HEK293 (cell line): ENCODE measurements at regions not wholly inside any gene's neighbourhood (a gene's known extent, or its start where the extent isn't known, plus 50 kb on each side); places are given as distances from the start of the nearest gene placed in this dataset.
A peak's percentile ranks its signal among the peaks of the same experiment; 100 is the strongest.

Experiments used
- CTCF ChIA-PET: fragments of 350-600 bp; formaldehyde crosslinking; extraction: SDS; loops from one replicate; lab custom pipeline; 2021; ENCODE audit warnings: antibody characterized with exemption; lab: Yijun Ruan, JAX
- POLR2A ChIA-PET: fragments of 300-600 bp; formaldehyde crosslinking; extraction: SDS; loops from one replicate; lab custom pipeline; 2020; ENCODE audit warnings: antibody characterized with exemption, inconsistent platforms; lab: Yijun Ruan, JAX
- H3K27ac ChIP-seq: fragments of 200-500 bp; sonication (Bioruptor generic); 2 replicates; pipeline ENCODE4 v1.5.1; 2014; ENCODE audit warnings: low read depth, low read length, control low read depth, inconsistent platforms; ENCODE audit errors: extremely low read depth
- H3K36me3 ChIP-seq, 2 experiments: fragments of 200-500 bp in 1 of 2; sonication (Bioruptor generic) in 1 of 2; 1 replicate in 1 of 2; 2 replicates in 1 of 2; pipeline ENCODE4 v1.5.1; 2014 to 2017; ENCODE audit warnings: inconsistent platforms in 2 of 2, low read length in 2 of 2; ENCODE audit not compliant: control insufficient read depth in 2 of 2, insufficient read depth in 1 of 2
- H3K4me1 ChIP-seq: fragments of 200-500 bp; sonication (Bioruptor generic); 2 replicates; pipeline ENCODE4 v1.5.1; 2014; ENCODE audit warnings: mild to moderate bottlenecking, low read length, inconsistent platforms; ENCODE audit not compliant: control insufficient read depth, insufficient read depth
- H3K4me3 ChIP-seq: 2 replicates; pipeline ENCODE4 v1.5.1; 2011; ENCODE audit warnings: low read depth, mild to moderate bottlenecking, control low read depth, low read length, moderate library complexity
- H3K9me3 ChIP-seq: fragments of 200-500 bp; sonication (Bioruptor generic); 2 replicates; pipeline ENCODE4 v1.5.1; 2014; ENCODE audit warnings: low read depth, low read length, inconsistent platforms; ENCODE audit not compliant: control insufficient read depth, insufficient read depth
- ZNF221 ChIP-seq: fragments of 450-650 bp; formaldehyde crosslinking; IDR thresholded peaks from 2 replicates; pipeline ENCODE4 v1.5.1; 2017; ENCODE audit warnings: missing biosample characterization, missing genetic modification characterization, borderline replicate concordance
- ZNF24 ChIP-seq: fragments of 450-650 bp; formaldehyde crosslinking; IDR thresholded peaks from 2 replicates; pipeline ENCODE4 v1.5.1; 2016; ENCODE audit warnings: missing biosample characterization, missing genetic modification characterization
- ZNF311 ChIP-seq: fragments of 450-650 bp; formaldehyde crosslinking; IDR thresholded peaks from 2 replicates; pipeline ENCODE4 v1.5.1; 2017; ENCODE audit warnings: missing biosample characterization, missing genetic modification characterization, borderline replicate concordance
- ZNF473 ChIP-seq: fragments of 450-650 bp; formaldehyde crosslinking; IDR thresholded peaks from 2 replicates; pipeline ENCODE4 v1.5.1; 2017; ENCODE audit warnings: missing biosample characterization, missing genetic modification characterization
- ZNF549 ChIP-seq: fragments of 450-650 bp; IDR thresholded peaks from 2 replicates; pipeline ENCODE4 v1.5.1; 2018; ENCODE audit warnings: missing biosample characterization, missing genetic modification characterization, mild to moderate bottlenecking, inconsistent platforms, moderate library complexity
- ZNF76 ChIP-seq: fragments of 450-650 bp; formaldehyde crosslinking; IDR thresholded peaks from 2 replicates; pipeline ENCODE4; 2016; ENCODE audit warnings: low read depth, missing biosample characterization, missing genetic modification characterization, borderline replicate concordance
- ZNF768 ChIP-seq: fragments of 450-650 bp; formaldehyde crosslinking; IDR thresholded peaks from 2 replicates; pipeline ENCODE4 v1.5.1; 2018; ENCODE audit warnings: missing biosample characterization, mild to moderate bottlenecking, missing genetic modification characterization
- ZNF776 ChIP-seq: fragments of 450-650 bp; formaldehyde crosslinking; IDR thresholded peaks from 2 replicates; pipeline ENCODE4 v1.5.0; 2017; ENCODE audit warnings: missing biosample characterization, missing genetic modification characterization, borderline replicate concordance
- ZNF791 ChIP-seq: fragments of 450-650 bp; formaldehyde crosslinking; IDR thresholded peaks from 2 replicates; pipeline ENCODE4 v1.5.1; 2016; ENCODE audit warnings: missing biosample characterization, missing genetic modification characterization
- ZSCAN16 ChIP-seq: fragments of 450-650 bp; formaldehyde crosslinking; IDR thresholded peaks from 2 replicates; pipeline ENCODE4 v1.5.1; 2016; ENCODE audit warnings: missing biosample characterization, missing genetic modification characterization
- TF ChIP-seq, protein P1 (sequence below): fragments of 450-650 bp; formaldehyde crosslinking; IDR thresholded peaks from 2 replicates; pipeline ENCODE4 v1.5.1; 2016; ENCODE audit warnings: missing biosample characterization, missing genetic modification characterization
- TF ChIP-seq, protein P2 (sequence below): fragments of 450-650 bp; formaldehyde crosslinking; IDR thresholded peaks from 2 replicates; pipeline ENCODE4 v1.5.1; 2016; ENCODE audit warnings: missing biosample characterization, missing genetic modification characterization
- TF ChIP-seq, protein P3 (sequence below): sonication (generic); formaldehyde crosslinking; IDR thresholded peaks from 2 replicates; pipeline ENCODE4 v1.8.1; 2022; ENCODE audit warnings: mild to moderate bottlenecking, moderate library complexity, missing genetic modification reagents
- TF ChIP-seq, protein P4 (sequence below): fragments of 450-650 bp; formaldehyde crosslinking; conservative IDR thresholded peaks from 2 replicates; pipeline ENCODE4 v1.5.1; 2016; ENCODE audit warnings: low read depth, missing biosample characterization, missing genetic modification characterization
- TF ChIP-seq, protein P5 (sequence below): fragments of 450-650 bp; formaldehyde crosslinking; IDR thresholded peaks from 2 replicates; pipeline ENCODE4 v1.5.1; 2016; ENCODE audit warnings: missing biosample characterization, missing genetic modification characterization

DNA sequence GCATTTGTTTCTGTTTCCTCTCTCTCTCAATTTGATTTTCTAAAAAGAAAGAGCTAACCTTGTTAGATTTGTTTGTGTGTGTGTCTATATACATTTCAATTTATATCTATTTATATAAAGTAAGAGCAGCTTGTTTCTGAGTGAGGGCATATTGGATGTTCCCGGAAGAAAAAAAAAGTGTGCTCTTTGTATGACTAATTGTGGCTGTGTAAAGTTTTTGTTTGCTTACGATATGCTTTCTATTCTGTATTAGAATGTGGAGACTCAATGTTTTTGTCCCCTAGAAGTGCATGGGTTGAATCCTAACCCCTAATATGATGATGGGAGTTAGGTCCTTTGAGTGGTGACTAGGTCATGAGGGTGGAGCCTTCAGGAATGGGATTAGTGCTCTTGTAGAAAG, 66.6 kb upstream of the C1QTNF9B start:
- CTCF ChIA-PET: interaction anchor here (0.7 kb wide), 1 partner anchor 348 kb away, joined by 4 read pairs; no protein-coding TSS in a partner anchor

DNA sequence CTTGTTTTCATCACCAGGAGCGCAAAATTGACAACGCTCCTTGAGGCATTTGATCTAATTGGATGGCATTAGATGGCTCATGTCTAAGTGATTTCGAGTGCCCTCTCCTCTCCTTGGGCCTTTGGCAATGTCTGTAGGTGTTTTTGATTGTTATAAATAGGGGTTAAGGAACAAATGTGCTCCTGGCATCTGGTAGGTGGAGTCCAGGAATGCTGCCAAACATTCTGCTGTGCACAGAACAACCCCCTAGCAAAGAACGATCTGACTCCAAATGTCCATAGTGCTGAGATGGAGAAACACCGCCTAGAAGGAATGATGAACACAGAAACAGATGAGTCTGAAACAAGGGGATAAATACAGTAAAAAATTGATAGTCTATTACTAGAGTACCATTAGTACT, 68.0 kb upstream of the C1QTNF9B start:
- H3K27ac ChIP-seq: no peak overlapping the region
- ChIA-PET CTCF (no interaction called here), POLR2A (no interaction called here)
- H3K9me3 ChIP-seq: no peaks in the 10 kb centered on the region
- TF ChIP-seq, protein P1, sequence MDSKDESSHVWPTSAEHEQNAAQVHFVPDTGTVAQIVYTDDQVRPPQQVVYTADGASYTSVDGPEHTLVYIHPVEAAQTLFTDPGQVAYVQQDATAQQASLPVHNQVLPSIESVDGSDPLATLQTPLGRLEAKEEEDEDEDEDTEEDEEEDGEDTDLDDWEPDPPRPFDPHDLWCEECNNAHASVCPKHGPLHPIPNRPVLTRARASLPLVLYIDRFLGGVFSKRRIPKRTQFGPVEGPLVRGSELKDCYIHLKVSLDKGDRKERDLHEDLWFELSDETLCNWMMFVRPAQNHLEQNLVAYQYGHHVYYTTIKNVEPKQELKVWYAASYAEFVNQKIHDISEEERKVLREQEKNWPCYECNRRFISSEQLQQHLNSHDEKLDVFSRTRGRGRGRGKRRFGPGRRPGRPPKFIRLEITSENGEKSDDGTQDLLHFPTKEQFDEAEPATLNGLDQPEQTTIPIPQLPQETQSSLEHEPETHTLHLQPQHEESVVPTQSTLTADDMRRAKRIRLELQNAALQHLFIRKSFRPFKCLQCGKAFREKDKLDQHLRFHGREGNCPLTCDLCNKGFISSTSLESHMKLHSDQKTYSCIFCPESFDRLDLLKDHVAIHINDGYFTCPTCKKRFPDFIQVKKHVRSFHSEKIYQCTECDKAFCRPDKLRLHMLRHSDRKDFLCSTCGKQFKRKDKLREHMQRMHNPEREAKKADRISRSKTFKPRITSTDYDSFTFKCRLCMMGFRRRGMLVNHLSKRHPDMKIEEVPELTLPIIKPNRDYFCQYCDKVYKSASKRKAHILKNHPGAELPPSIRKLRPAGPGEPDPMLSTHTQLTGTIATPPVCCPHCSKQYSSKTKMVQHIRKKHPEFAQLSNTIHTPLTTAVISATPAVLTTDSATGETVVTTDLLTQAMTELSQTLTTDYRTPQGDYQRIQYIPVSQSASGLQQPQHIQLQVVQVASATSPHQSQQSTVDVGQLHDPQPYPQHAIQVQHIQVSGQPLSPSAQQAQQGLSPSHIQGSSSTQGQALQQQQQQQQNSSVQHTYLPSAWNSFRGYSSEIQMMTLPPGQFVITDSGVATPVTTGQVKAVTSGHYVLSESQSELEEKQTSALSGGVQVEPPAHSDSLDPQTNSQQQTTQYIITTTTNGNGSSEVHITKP: 0 out of 2 replicates have a peak, but pooled peaks have one; percentile 23
- TF ChIP-seq, protein P2, sequence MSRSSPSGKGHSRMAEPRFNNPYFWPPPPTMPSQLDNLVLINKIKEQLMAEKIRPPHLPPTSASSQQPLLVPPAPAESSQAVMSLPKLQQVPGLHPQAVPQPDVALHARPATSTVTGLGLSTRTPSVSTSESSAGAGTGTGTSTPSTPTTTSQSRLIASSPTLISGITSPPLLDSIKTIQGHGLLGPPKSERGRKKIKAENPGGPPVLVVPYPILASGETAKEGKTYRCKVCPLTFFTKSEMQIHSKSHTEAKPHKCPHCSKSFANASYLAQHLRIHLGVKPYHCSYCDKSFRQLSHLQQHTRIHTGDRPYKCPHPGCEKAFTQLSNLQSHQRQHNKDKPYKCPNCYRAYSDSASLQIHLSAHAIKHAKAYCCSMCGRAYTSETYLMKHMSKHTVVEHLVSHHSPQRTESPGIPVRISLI: no peak
- H3K4me1 ChIP-seq: peaks cover 7% of the 10 kb centered on the region; the same call in 1 of the 2 replicates
- no peaks in the 10 kb centered on the region for H3K36me3 ChIP-seq
- no peak overlapping the region for H3K4me3 ChIP-seq

More for the DNA sequence above, 66.6 kb upstream of the C1QTNF9B start:
- Histone ChIP-seq H3K4me3 (no peak overlapping the region), H3K9me3 (no peaks in the 10 kb centered on the region), H3K4me1 (peaks cover 7% of the 10 kb centered on the region; the same call in 1 of the 2 replicates), H3K27ac (no peak overlapping the region), H3K36me3 (no peaks in the 10 kb centered on the region)
- POLR2A ChIA-PET: no interaction called here
- TF ChIP-seq ZNF221 (tag by site-specific recombination) (no peak), ZNF791 (tag by site-specific recombination) (no peak), ZNF473 (tag by site-specific recombination) (no peak), ZNF768 (tag by site-specific recombination) (no peak), ZNF311 (tag by site-specific recombination) (no peak), ZNF549 (tag by site-specific recombination) (no peak), ZNF24 (tag by site-specific recombination) (no peak)
- TF ChIP-seq, protein P3, sequence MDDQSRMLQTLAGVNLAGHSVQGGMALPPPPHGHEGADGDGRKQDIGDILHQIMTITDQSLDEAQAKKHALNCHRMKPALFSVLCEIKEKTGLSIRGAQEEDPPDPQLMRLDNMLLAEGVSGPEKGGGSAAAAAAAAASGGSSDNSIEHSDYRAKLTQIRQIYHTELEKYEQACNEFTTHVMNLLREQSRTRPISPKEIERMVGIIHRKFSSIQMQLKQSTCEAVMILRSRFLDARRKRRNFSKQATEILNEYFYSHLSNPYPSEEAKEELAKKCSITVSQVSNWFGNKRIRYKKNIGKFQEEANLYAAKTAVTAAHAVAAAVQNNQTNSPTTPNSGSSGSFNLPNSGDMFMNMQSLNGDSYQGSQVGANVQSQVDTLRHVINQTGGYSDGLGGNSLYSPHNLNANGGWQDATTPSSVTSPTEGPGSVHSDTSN (CRISPR knock-in tag): no peak

DNA sequence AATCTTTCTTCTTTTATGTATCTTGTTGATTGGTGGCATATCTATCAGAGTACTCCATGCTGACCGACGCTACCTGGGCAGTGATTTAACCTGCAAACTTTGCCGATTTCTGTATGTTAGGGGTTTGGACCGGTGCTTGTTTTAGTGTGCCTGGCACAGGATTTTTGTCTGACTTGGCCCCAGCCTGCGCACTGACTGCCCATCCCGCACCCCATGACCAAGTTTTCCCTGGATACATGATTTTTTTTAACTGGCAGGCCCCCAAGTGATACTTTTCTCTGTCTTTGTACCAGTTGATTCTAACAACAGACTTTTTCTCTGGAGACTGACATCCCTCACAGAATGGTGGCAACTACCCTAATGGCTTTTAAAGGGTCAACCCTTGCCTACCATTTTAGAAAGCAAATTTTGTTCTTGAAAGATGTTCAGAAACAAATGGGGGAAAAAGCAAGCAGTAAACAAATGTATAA, 69.0 kb upstream of the C1QTNF9B start:
- Histone ChIP-seq H3K4me3 (no peak overlapping the region), H3K27ac (no peak overlapping the region), H3K9me3 (no peaks in the 10 kb centered on the region), H3K4me1 (peaks cover 7% of the 10 kb centered on the region; the same call in 1 of the 2 replicates), H3K36me3 (no peaks in the 10 kb centered on the region)
- TF ChIP-seq, protein P4, sequence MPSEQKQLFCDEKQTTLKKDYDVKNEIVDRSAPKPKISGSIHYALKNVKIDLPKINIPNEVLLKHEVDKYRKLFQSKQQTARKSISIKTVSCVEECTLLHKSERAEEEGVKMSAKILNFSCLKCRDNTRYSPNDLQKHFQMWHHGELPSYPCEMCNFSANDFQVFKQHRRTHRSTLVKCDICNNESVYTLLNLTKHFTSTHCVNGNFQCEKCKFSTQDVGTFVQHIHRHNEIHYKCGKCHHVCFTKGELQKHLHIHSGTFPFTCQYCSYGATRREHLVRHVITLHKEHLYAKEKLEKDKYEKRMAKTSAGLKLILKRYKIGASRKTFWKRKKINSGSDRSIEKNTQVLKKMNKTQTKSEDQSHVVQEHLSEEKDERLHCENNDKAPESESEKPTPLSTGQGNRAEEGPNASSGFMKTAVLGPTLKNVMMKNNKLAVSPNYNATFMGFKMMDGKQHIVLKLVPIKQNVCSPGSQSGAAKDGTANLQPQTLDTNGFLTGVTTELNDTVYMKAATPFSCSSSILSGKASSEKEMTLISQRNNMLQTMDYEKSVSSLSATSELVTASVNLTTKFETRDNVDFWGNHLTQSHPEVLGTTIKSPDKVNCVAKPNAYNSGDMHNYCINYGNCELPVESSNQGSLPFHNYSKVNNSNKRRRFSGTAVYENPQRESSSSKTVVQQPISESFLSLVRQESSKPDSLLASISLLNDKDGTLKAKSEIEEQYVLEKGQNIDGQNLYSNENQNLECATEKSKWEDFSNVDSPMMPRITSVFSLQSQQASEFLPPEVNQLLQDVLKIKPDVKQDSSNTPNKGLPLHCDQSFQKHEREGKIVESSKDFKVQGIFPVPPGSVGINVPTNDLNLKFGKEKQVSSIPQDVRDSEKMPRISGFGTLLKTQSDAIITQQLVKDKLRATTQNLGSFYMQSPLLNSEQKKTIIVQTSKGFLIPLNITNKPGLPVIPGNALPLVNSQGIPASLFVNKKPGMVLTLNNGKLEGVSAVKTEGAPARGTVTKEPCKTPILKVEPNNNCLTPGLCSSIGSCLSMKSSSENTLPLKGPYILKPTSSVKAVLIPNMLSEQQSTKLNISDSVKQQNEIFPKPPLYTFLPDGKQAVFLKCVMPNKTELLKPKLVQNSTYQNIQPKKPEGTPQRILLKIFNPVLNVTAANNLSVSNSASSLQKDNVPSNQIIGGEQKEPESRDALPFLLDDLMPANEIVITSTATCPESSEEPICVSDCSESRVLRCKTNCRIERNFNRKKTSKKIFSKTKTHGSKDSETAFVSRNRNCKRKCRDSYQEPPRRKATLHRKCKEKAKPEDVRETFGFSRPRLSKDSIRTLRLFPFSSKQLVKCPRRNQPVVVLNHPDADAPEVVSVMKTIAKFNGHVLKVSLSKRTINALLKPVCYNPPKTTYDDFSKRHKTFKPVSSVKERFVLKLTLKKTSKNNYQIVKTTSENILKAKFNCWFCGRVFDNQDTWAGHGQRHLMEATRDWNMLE: no peak
- TF ChIP-seq ZNF76 (tag by site-specific recombination): no peak
- TF ChIP-seq ZNF776 (tag by site-specific recombination): no peak
- TF ChIP-seq ZSCAN16 (tag by site-specific recombination): no peak
- TF ChIP-seq, protein P5, sequence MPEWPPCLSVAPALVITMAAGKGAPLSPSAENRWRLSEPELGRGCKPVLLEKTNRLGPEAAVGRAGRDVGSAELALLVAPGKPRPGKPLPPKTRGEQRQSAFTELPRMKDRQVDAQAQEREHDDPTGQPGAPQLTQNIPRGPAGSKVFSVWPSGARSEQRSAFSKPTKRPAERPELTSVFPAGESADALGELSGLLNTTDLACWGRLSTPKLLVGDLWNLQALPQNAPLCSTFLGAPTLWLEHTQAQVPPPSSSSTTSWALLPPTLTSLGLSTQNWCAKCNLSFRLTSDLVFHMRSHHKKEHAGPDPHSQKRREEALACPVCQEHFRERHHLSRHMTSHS: no peak
- ChIA-PET POLR2A (no interaction called here), CTCF (no interaction called here)
